ENCODE measurements at regions not wholly inside any gene's neighbourhood (a gene's known extent, or its start where the extent isn't known, plus 50 kb on each side); places are given as distances from the start of the nearest gene placed in this dataset.

GRCh38 chr5:89842531-89842930, 567.0 kb downstream of the CETN3 start:
- peaks cover 2% of the 10 kb centered on the region for H4K20me1 ChIP-seq (replicated peaks; ENCODE audit: control insufficient read depth, extremely low read depth, insufficient read depth, low read length)
- no TSS peak for BruUV-seq (replicated peaks)
- no peak overlapping the region for H3K4me3 ChIP-seq (replicated peaks in 1 of 3; ENCODE audit: insufficient read depth in 1 of 3, low read depth in 1 of 3, low read length in 3 of 3)
- H3K4me2 ChIP-seq (ENCODE audit: insufficient read depth, low read length) = no peak overlapping the region
- DNase-seq (ENCODE audit: low read depth, low spot score) (no peak), FAIRE-seq (no peak)
- no peak overlapping the region for H2AFZ ChIP-seq (ENCODE audit: low read depth, low read length)
- intact Hi-C loops (cut with micrococcal nuclease) (no loop called here), dilution Hi-C loops (cut with MboI; ENCODE audit: extremely low pct_ligation_motif_present, low sequenced_read_pairs) (no loop called here)
- ChIA-PET CTCF (no interaction called here), POLR2A (no interaction called here)
- H3K9me3 ChIP-seq (replicated peaks; ENCODE audit: control insufficient read depth, insufficient read depth, low read length) = no peaks in the 10 kb centered on the region
- no peak overlapping the region for H3K9ac ChIP-seq (replicated peaks; ENCODE audit: extremely low read depth, insufficient read depth, low read length)
- H3K27me3 ChIP-seq (ENCODE audit: control insufficient read depth in 2 of 2, insufficient read depth in 2 of 2, low read length in 2 of 2) = no peaks in the 10 kb centered on the region
- TF ChIP-seq FOS (IDR thresholded peaks at IDR 0.05; ENCODE audit: borderline replicate concordance, insufficient read depth, low read length) = no peak
- no peak for TF ChIP-seq CTCF (IDR thresholded peaks at IDR 0.05; ENCODE audit: extremely low read depth in 1 of 2, insufficient read depth in 1 of 2, low read depth in 1 of 2, low read length in 2 of 2)
- no peak for TF ChIP-seq GATA2 (IDR thresholded peaks at IDR 0.05; ENCODE audit: insufficient read depth, insufficient read length, low read depth, low read length)
- no peak overlapping the region for H3K27ac ChIP-seq (ENCODE audit: insufficient read depth, low read depth, low read length)
- H3K79me2 ChIP-seq (ENCODE audit: control insufficient read depth, insufficient read depth, low read length) = no peaks in the 10 kb centered on the region
- no peaks in the 10 kb centered on the region for H3K9me1 ChIP-seq (replicated peaks; ENCODE audit: control insufficient read depth, extremely low read depth, insufficient read depth, low read length)
- H3K36me3 ChIP-seq (ENCODE audit: control insufficient read depth in 2 of 2, extremely low read depth in 1 of 2, insufficient read depth in 2 of 2, low read length in 2 of 2) = no peaks in the 10 kb centered on the region
- no peaks in the 10 kb centered on the region for H3K4me1 ChIP-seq (ENCODE audit: control insufficient read depth, extremely low read depth, insufficient read depth, low read length)

GRCh38 chr5:89840906-89841305, 568.6 kb downstream of the CETN3 start:
- no peak overlapping the region for H3K9ac ChIP-seq (replicated peaks; ENCODE audit: extremely low read depth, insufficient read depth, low read length)
- peaks cover 2% of the 10 kb centered on the region for H4K20me1 ChIP-seq (replicated peaks; ENCODE audit: control insufficient read depth, extremely low read depth, insufficient read depth, low read length)
- POLR2A ChIA-PET = no interaction called here
- no peaks in the 10 kb centered on the region for H3K79me2 ChIP-seq (ENCODE audit: control insufficient read depth, insufficient read depth, low read length)
- dilution Hi-C loops (cut with MboI; ENCODE audit: extremely low pct_ligation_motif_present, low sequenced_read_pairs) = no loop called here
- FAIRE-seq = no peak
- no peak for DNase-seq (ENCODE audit: low read depth, low spot score)
- H3K36me3 ChIP-seq (ENCODE audit: control insufficient read depth in 2 of 2, extremely low read depth in 1 of 2, insufficient read depth in 2 of 2, low read length in 2 of 2) = no peaks in the 10 kb centered on the region
- CTCF ChIA-PET = interaction anchor here (0.8 kb wide), 1 partner anchor 320 kb away, joined by 3 read pairs; no protein-coding TSS in a partner anchor
- H3K27ac ChIP-seq (ENCODE audit: insufficient read depth, low read depth, low read length) = no peak overlapping the region
- TF ChIP-seq MAX (IDR thresholded peaks at IDR 0.05; ENCODE audit: insufficient read depth, insufficient read length) = no peak
- H3K4me2 ChIP-seq (ENCODE audit: insufficient read depth, low read length) = no peak overlapping the region
- H3K27me3 ChIP-seq (ENCODE audit: control insufficient read depth in 2 of 2, insufficient read depth in 2 of 2, low read length in 2 of 2) = no peaks in the 10 kb centered on the region
- BruUV-seq (replicated peaks) = no TSS peak
- no peak overlapping the region for H3K4me3 ChIP-seq (replicated peaks in 1 of 3; ENCODE audit: insufficient read depth in 1 of 3, low read depth in 1 of 3, low read length in 3 of 3)
- H2AFZ ChIP-seq (ENCODE audit: low read depth, low read length) = no peak overlapping the region
- no peaks in the 10 kb centered on the region for H3K9me1 ChIP-seq (replicated peaks; ENCODE audit: control insufficient read depth, extremely low read depth, insufficient read depth, low read length)
- no peaks in the 10 kb centered on the region for H3K4me1 ChIP-seq (ENCODE audit: control insufficient read depth, extremely low read depth, insufficient read depth, low read length)
- H3K9me3 ChIP-seq (replicated peaks; ENCODE audit: control insufficient read depth, insufficient read depth, low read length) = no peaks in the 10 kb centered on the region
- intact Hi-C loops (cut with micrococcal nuclease) = no loop called here

All from endothelial cell of umbilical vein (primary cell).